LNCaP clone FGC (cell line): ENCODE measurements at regions not wholly inside any gene's neighbourhood (a gene's known extent, or its start where the extent isn't known, plus 50 kb on each side); places are given as distances from the start of the nearest gene placed in this dataset.

Experiments
- DNase-seq: peaks from one replicate; pipeline ENCODE4 v3.0.0-alpha.2; 2011; ENCODE audit warnings: low read depth
- H3K4me3 ChIP-seq: 2 replicates; pipeline ENCODE4 v1.5.1; 2011; ENCODE audit warnings: mild to moderate bottlenecking, low read depth, low read length, control low read depth
- TF ChIP-seq, protein P1 (sequence below): IDR thresholded peaks from 2 replicates; pipeline ENCODE4 v1.5.1; 2012; ENCODE audit warnings: mild to moderate bottlenecking; ENCODE audit not compliant: control insufficient read depth, insufficient read depth; ENCODE audit errors: extremely low read depth

DNA sequence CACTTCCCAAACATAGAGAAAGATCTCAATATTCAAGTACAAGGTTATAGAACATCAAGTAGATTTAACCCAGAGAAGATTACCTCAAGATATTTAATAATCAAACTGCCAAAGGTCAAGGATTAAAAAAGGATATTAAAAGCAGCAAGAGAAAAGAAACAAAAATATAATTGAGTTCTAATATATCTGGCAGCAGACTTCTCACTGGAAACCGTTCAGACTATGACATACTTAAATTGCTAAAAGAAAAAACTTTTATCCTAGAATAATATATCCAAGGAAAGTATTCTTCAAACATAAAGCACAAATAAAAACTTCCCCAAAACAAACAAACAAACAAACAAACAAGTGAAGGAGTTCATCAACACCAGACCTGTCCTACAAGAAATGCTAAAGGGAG, 92.4 kb downstream of the FSCB start:
- H3K4me3 ChIP-seq = no peak overlapping the region
- TF ChIP-seq, protein P1, sequence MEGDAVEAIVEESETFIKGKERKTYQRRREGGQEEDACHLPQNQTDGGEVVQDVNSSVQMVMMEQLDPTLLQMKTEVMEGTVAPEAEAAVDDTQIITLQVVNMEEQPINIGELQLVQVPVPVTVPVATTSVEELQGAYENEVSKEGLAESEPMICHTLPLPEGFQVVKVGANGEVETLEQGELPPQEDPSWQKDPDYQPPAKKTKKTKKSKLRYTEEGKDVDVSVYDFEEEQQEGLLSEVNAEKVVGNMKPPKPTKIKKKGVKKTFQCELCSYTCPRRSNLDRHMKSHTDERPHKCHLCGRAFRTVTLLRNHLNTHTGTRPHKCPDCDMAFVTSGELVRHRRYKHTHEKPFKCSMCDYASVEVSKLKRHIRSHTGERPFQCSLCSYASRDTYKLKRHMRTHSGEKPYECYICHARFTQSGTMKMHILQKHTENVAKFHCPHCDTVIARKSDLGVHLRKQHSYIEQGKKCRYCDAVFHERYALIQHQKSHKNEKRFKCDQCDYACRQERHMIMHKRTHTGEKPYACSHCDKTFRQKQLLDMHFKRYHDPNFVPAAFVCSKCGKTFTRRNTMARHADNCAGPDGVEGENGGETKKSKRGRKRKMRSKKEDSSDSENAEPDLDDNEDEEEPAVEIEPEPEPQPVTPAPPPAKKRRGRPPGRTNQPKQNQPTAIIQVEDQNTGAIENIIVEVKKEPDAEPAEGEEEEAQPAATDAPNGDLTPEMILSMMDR = no peak
- DNase-seq = no peak

GRCh38 chr14:44412858-44413569, 94.1 kb downstream of the FSCB start:
- TF ChIP-seq, protein P1 = no peak
- H3K4me3 ChIP-seq = no peak overlapping the region
- DNase-seq = no peak

GRCh38 chr14:44405011-44405486, 102.0 kb downstream of the FSCB start:
- TF ChIP-seq, protein P1 = no peak
- DNase-seq = no peak
- no peak overlapping the region for H3K4me3 ChIP-seq

DNA sequence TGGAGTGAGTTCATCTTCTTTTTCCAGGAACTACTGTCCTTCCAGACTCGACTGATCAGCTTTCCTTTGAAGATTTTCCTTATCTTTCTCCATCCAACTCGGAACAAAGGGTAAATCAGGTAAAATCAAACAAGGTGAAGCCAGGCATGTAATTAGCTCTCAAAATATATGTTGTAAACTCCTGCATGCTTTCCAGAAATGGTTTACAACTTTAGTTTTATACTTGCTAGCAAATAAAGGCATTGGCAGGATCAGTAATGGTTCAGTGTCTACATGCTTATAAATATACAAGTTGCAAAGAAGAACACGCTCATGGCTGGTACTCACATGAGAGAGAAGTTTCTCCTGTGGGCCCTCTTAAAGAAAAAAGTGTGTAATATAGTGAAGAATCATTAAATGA, 102.5 kb downstream of the FSCB start:
- no peak for DNase-seq
- no peak overlapping the region for H3K4me3 ChIP-seq
- TF ChIP-seq, protein P1 = no peak

- H3K4me3 ChIP-seq = no peak overlapping the region
- no peak for DNase-seq
- TF ChIP-seq, protein P1 = no peak
These were observed 103.0 kb downstream of the FSCB start for GRCh38 chr14:44404036-44404435.

DNA sequence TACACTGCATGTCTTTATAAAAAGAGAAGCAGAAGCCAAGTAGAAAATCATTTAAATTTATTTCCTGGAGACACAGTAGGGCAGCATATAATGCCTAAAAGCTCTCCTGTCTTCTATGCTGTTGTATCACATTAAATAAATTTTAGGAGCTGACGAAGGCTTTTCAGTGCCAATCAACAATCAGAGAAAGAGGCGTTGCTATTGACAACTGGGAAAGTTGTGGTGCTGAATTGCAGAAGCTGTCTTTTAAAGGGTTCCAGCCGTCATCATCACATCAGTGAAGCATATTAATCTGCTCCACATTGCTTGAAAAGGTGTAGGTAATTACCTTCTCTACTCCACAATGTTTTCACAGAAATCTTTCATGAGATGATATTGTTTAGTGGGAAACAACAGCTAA, 103.9 kb downstream of the FSCB start:
- TF ChIP-seq, protein P1 = no peak
- DNase-seq = no peak
- no peak overlapping the region for H3K4me3 ChIP-seq

GRCh38 chr14:44396226-44396625, 110.9 kb downstream of the FSCB start:
- no peak overlapping the region for H3K4me3 ChIP-seq
- no peak for DNase-seq
- TF ChIP-seq, protein P1 = no peak
